H1 (cell line): ENCODE measurements at regions not wholly inside any gene's neighbourhood (a gene's known extent, or its start where the extent isn't known, plus 50 kb on each side); places are given as distances from the start of the nearest gene placed in this dataset.

Source experiments
- CTCF ChIA-PET: fragments of 300-600 bp; sonication (Branson Sonifier 250); formaldehyde crosslinking; loops from one replicate; lab custom pipeline; 2021; ENCODE audit not compliant: partially characterized antibody; lab: Charles Lee
- POLR2A ChIA-PET: fragments of 300-600 bp; sonication (Branson Sonifier 250); formaldehyde crosslinking; loops from one replicate; lab custom pipeline; 2021; ENCODE audit warnings: inconsistent platforms; ENCODE audit not compliant: partially characterized antibody; lab: Charles Lee
- DNase-seq, 2 experiments: peaks; one replicate each; pipeline versions ENCODE4 v3.0.0 to v3.0.0-alpha.2; 2010 to 2022; ENCODE audit warnings: low spot score in 2 of 2, low read depth in 1 of 2, mixed read lengths in 1 of 2
- FAIRE-seq: peaks from 2 replicates; lab custom pipeline; 2011; peaks lifted over from hg19 to GRCh38; lab: Jason Lieb, UNC
- H2AFZ ChIP-seq: 2 replicates; pipeline ENCODE4 v1.8.1; 2012; ENCODE audit warnings: low read length, inconsistent platforms
- H2AK5ac ChIP-seq: 2 replicates; pipeline ENCODE4 v1.6.1; 2013; ENCODE audit warnings: low read depth, low read length
- H2BK120ac ChIP-seq: replicated peaks from 2 replicates; pipeline ENCODE3; 2013; ENCODE audit warnings: low read depth, low read length, inconsistent platforms
- H2BK12ac ChIP-seq: 2 replicates; pipeline ENCODE4 v1.6.1; 2013; ENCODE audit warnings: low read depth, low read length
- H2BK15ac ChIP-seq: 2 replicates; pipeline ENCODE4 v1.6.1; 2013; ENCODE audit warnings: low read length
- H2BK20ac ChIP-seq: 2 replicates; pipeline ENCODE4 v1.6.1; 2013; ENCODE audit warnings: low read length
- H2BK5ac ChIP-seq: 2 replicates; pipeline ENCODE4 v1.6.1; 2013; ENCODE audit warnings: low read depth, low read length
- H3K14ac ChIP-seq: 2 replicates; pipeline ENCODE4 v1.6.1; 2013; ENCODE audit warnings: inconsistent platforms; ENCODE audit not compliant: insufficient read length
- H3K18ac ChIP-seq: 2 replicates; pipeline ENCODE4 v1.6.1; 2013; ENCODE audit warnings: low read length; ENCODE audit errors: extremely low read depth
- H3K23ac ChIP-seq: 2 replicates; pipeline ENCODE4 v1.6.1; 2013; ENCODE audit warnings: inconsistent platforms; ENCODE audit not compliant: insufficient read length
- H3K23me2 ChIP-seq: 2 replicates; pipeline ENCODE4 v1.6.1; 2013; ENCODE audit warnings: low read depth, low read length
- H3K27ac ChIP-seq: 2 replicates; pipeline ENCODE4 v1.6.1; 2011; ENCODE audit warnings: low read depth, low read length, inconsistent platforms
- H3K27me3 ChIP-seq, 4 experiments: replicated peaks in 1 of 4; 1 replicate in 1 of 4; 2 replicates in 3 of 4; pipeline versions ENCODE4 v1.6.1 to v1.8.1; 2011 to 2013; ENCODE audit warnings: low read length in 3 of 4, mild to moderate bottlenecking in 3 of 4, inconsistent platforms in 2 of 4, mixed read lengths in 2 of 4, moderate library complexity in 1 of 4; ENCODE audit not compliant: control insufficient read depth in 3 of 4, insufficient read depth in 3 of 4; ENCODE audit errors: extremely low read depth in 1 of 4
- H3K36me3 ChIP-seq, 4 experiments: 2 replicates each; pipeline versions ENCODE4 v1.6.1 to v1.8.1; 2011 to 2013; ENCODE audit warnings: mild to moderate bottlenecking in 4 of 4, low read length in 3 of 4, moderate library complexity in 2 of 4, control low read depth in 1 of 4, inconsistent platforms in 1 of 4; ENCODE audit not compliant: insufficient read depth in 4 of 4, control insufficient read depth in 2 of 4
- H3K4ac ChIP-seq: replicated peaks from 2 replicates; pipeline ENCODE3; 2013; ENCODE audit warnings: low read length, low read depth, mixed read lengths, inconsistent platforms; ENCODE audit not compliant: insufficient read length
- H3K4me1 ChIP-seq, 4 experiments: replicated peaks in 1 of 4; 1 replicate in 1 of 4; 2 replicates in 3 of 4; pipeline versions ENCODE4 v1.6.1 to v1.8.1; 2011 to 2013; ENCODE audit warnings: low read length in 3 of 4, inconsistent platforms in 2 of 4, mixed read lengths in 1 of 4; ENCODE audit not compliant: insufficient read depth in 4 of 4, control insufficient read depth in 3 of 4
- H3K4me2 ChIP-seq, 2 experiments: 2 replicates each; pipeline versions ENCODE4 v1.6.1 to v1.8.1; 2011 to 2013; ENCODE audit warnings: low read depth in 2 of 2, low read length in 2 of 2, control low read depth in 1 of 2, inconsistent platforms in 1 of 2, mild to moderate bottlenecking in 1 of 2; ENCODE audit not compliant: insufficient read depth in 1 of 2
- H3K4me3 ChIP-seq, 4 experiments: fragments of 200-600, 300-600 bp in 1 of 4; sonication (generic), shearing (Covaris generic), sonication (Bioruptor Twin) in 1 of 4; 2 replicates each; pipeline versions ENCODE4 v1.5.1 to v1.8.1; 2011 to 2016; ENCODE audit warnings: low read length in 4 of 4, low read depth in 3 of 4, control low read depth in 2 of 4, inconsistent platforms in 2 of 4, mild to moderate bottlenecking in 2 of 4, mixed read lengths in 1 of 4, moderate library complexity in 1 of 4; ENCODE audit not compliant: insufficient read depth in 2 of 4; ENCODE audit errors: extremely low read depth in 1 of 4
- H3K56ac ChIP-seq: replicated peaks from 2 replicates; pipeline ENCODE3; 2013; ENCODE audit warnings: low read depth, mild to moderate bottlenecking, mixed read lengths, low read length, inconsistent platforms; ENCODE audit not compliant: insufficient read length
- H3K79me1 ChIP-seq: 2 replicates; pipeline ENCODE4 v1.6.1; 2013; ENCODE audit warnings: low read depth, low read length, control low read depth
- H3K79me2 ChIP-seq, 2 experiments: 2 replicates each; pipeline versions ENCODE4 v1.6.1 to v1.8.1; 2012 to 2013; ENCODE audit warnings: low read length in 2 of 2, mild to moderate bottlenecking in 2 of 2, inconsistent platforms in 1 of 2; ENCODE audit not compliant: insufficient read depth in 2 of 2, control insufficient read depth in 1 of 2
- H3K9ac ChIP-seq, 4 experiments: replicated peaks in 1 of 4; 1 replicate in 1 of 4; 2 replicates in 3 of 4; pipeline versions ENCODE4 v1.6.1 to v1.8.1; 2011 to 2013; ENCODE audit warnings: low read depth in 3 of 4, low read length in 3 of 4, control low read depth in 2 of 4, mild to moderate bottlenecking in 2 of 4, moderate library complexity in 2 of 4, inconsistent platforms in 1 of 4; ENCODE audit errors: extremely low read depth in 1 of 4
- H3K9me3 ChIP-seq, 2 experiments: 2 replicates each; pipeline versions ENCODE4 v1.6.1 to v1.8.1; 2012 to 2013; ENCODE audit warnings: mild to moderate bottlenecking in 2 of 2, moderate library complexity in 2 of 2, control low read depth in 1 of 2, inconsistent platforms in 1 of 2, low read depth in 1 of 2, low read length in 1 of 2, mixed read lengths in 1 of 2; ENCODE audit not compliant: insufficient read depth in 2 of 2
- H4K20me1 ChIP-seq, 2 experiments: replicated peaks in 1 of 2; 2 replicates each; pipeline versions ENCODE3 to v1.8.1; 2011 to 2013; ENCODE audit warnings: inconsistent platforms in 2 of 2, low read length in 2 of 2, mild to moderate bottlenecking in 1 of 2; ENCODE audit not compliant: insufficient read depth in 2 of 2, control insufficient read depth in 1 of 2
- H4K5ac ChIP-seq: 2 replicates; pipeline ENCODE4 v1.6.1; 2013; ENCODE audit warnings: low read length, low read depth, mixed read lengths, inconsistent platforms; ENCODE audit not compliant: insufficient read length
- H4K8ac ChIP-seq: 2 replicates; pipeline ENCODE4 v1.8.0; 2013; ENCODE audit warnings: mild to moderate bottlenecking, moderate library complexity, low read length, inconsistent platforms; ENCODE audit not compliant: insufficient read depth; ENCODE audit errors: extremely low read depth
- H4K91ac ChIP-seq: replicated peaks from 2 replicates; pipeline ENCODE3; 2013; ENCODE audit warnings: low read length, mixed read lengths, inconsistent platforms; ENCODE audit not compliant: insufficient read length
- ATF2 ChIP-seq: IDR thresholded peaks from 2 replicates; pipeline ENCODE4 v1.6.1; 2012; ENCODE audit warnings: low read length, inconsistent platforms
- MAFK ChIP-seq: IDR thresholded peaks from 2 replicates; pipeline ENCODE4 v1.6.1; 2012; ENCODE audit warnings: low read depth, mild to moderate bottlenecking, improper control_type of control experiment, low read length
- RAD21 ChIP-seq, 2 experiments: IDR thresholded peaks in 1 of 2; conservative IDR thresholded peaks in 1 of 2; 2 replicates each; pipeline ENCODE4 v1.6.1; 2011; ENCODE audit warnings: low read depth in 2 of 2, low read length in 2 of 2, improper control_type of control experiment in 1 of 2, inconsistent platforms in 1 of 2, mild to moderate bottlenecking in 1 of 2, moderate library complexity in 1 of 2
- TAF1 ChIP-seq: IDR thresholded peaks from 2 replicates; pipeline ENCODE4 v1.6.1; 2011; ENCODE audit warnings: mild to moderate bottlenecking, low read depth, low read length
- USF2 ChIP-seq: IDR thresholded peaks from 2 replicates; pipeline ENCODE4 v1.6.1; 2011; ENCODE audit warnings: low read length, improper control_type of control experiment
- WGBS, 2 experiments: shearing (Covaris generic) in 1 of 2; methylation state at CpG; one replicate each; pipeline versions ENCODE4 v1.1.6 to v1.1.7; 2013 to 2015; ENCODE audit warnings: low lambda C conversion rate in 2 of 2, mixed read lengths in 2 of 2, inconsistent platforms in 1 of 2, low coverage in 1 of 2, missing lambda C conversion rate in 1 of 2; ENCODE audit not compliant: insufficient replicate concordance in 2 of 2, insufficient coverage in 1 of 2, insufficient read length in 1 of 2; ENCODE audit errors: extremely low coverage in 1 of 2, missing lambda C conversion rate in 1 of 2; 5-methylcytosine and 5-hydroxymethylcytosine counted together

GRCh38 chr5:153866176-153866575 lies 172.5 kb downstream of the FAM114A2 start:
- Histone ChIP-seq H3K9ac (no peak overlapping the region), H2BK12ac (no peak overlapping the region), H3K14ac (no peak overlapping the region), H3K79me2 (no peaks in the 10 kb centered on the region), H3K9me3 (0 out of 4 replicates have a peak, but pooled peaks cover 0 to 2% of the 10 kb centered on the region in 2 experiments), H3K23me2 (no peaks in the 10 kb centered on the region), H3K4me1 (peaks cover 0 to 4% (median 1%) of the 10 kb centered on the region in 4 experiments; a peak in 2 of 7 replicates), H3K27me3 (no peaks in the 10 kb centered on the region), H3K27ac (no peak overlapping the region), H4K20me1 (no peaks in the 10 kb centered on the region)
- CTCF ChIA-PET, result no interaction called here
- 88% methylated on average over 4 of the region's 4 CpGs; no CpG with 5 or more reads in 1 of the 2 experiments for WGBS, 2 experiments
- TF ChIP-seq ATF2, result no peak
- TF ChIP-seq RAD21 (IDR thresholded peaks at IDR 0.05 in 1 of 2, conservative IDR thresholded peaks at IDR 0.05 in 1 of 2; ENCODE audit: low read depth in 2 of 2, low read length in 2 of 2), result no peak
- TF ChIP-seq USF2, result no peak
- TF ChIP-seq MAFK, result no peak
- no peak for TF ChIP-seq TAF1
- TF ChIP-seq, all 59 proteins: peak for 0
- Histone ChIP-seq H3K4me2 (no peak overlapping the region), H4K8ac (no peak overlapping the region), H2BK15ac (no peak overlapping the region), H2AFZ (no peak overlapping the region), H3K18ac (no peak overlapping the region), H2BK20ac (no peak overlapping the region), H2BK5ac (no peak overlapping the region), H3K56ac (no peak overlapping the region), H3K4ac (no peak overlapping the region), H3K4me3 (no peak overlapping the region), H2BK120ac (no peak overlapping the region), H3K36me3 (no peaks in the 10 kb centered on the region), H3K79me1 (no peaks in the 10 kb centered on the region), H3K23ac (no peak overlapping the region), H2AK5ac (no peak overlapping the region), H4K5ac (no peak overlapping the region), H4K91ac (no peak overlapping the region)
- FAIRE-seq (no peak), DNase-seq (no peak)
- POLR2A ChIA-PET, result no interaction called here
